ENCODE measurements at regions not wholly inside any gene's neighbourhood (a gene's known extent, or its start where the extent isn't known, plus 50 kb on each side); places are given as distances from the start of the nearest gene placed in this dataset.
"Not testable (repeated sequence)": the region's sequence is repeated elsewhere in the genome, so short reads cannot be mapped to it uniquely, and the experiment has no call there.

- DNase-seq = no peak
Measured at GRCh38 chr2:107730898-107731297, 95.8 kb upstream of the RGPD4 start.

GRCh38 chr2:107731435-107731834 lies 95.3 kb upstream of the RGPD4 start:
- no peak for DNase-seq

DNA sequence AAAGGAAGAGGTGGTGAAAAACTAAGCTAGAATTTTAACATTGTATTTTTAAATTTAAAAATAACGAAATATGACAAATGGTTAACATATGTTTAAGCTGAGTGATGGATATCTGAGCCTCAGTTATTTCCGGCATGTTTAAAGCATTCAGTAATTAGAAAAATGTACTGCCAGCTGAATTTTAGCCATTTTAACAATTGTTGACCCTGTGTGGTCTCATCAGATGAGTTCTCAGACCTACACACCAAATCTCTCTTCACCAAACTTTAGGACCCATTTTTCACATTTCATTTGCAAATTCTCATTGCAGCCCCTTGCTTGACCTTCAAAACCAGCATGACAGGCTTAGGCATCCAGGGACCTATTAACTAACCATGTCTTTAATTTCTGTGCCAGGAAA lies 91.5 kb upstream of the RGPD4 start:
- DNase-seq = no peak

DNA sequence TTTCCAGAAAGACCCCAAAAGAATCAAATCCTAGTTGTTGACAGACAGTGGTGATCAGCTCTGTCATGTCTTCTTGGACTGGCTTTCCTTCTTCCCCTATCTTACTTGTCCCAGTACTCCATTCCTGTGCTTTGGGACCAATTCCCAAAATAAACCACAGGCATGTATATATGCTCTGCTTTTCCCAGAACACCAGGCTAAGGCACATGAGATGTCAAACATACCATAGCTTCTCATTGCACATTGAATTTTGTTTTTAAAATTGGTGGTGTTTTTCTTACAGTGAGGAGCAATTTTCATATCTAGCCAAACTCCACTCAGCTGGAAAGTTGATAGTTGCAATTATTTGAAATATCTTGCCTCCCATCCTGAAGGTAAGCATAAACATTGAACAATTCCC lies 88.9 kb upstream of the RGPD4 start:
- DNase-seq = no peak

GRCh38 chr2:107738266-107738665 lies 88.4 kb upstream of the RGPD4 start:
- DNase-seq = no peak

- DNase-seq = no peak
Measured at GRCh38 chr2:107740300-107740699, 86.4 kb upstream of the RGPD4 start.

DNA sequence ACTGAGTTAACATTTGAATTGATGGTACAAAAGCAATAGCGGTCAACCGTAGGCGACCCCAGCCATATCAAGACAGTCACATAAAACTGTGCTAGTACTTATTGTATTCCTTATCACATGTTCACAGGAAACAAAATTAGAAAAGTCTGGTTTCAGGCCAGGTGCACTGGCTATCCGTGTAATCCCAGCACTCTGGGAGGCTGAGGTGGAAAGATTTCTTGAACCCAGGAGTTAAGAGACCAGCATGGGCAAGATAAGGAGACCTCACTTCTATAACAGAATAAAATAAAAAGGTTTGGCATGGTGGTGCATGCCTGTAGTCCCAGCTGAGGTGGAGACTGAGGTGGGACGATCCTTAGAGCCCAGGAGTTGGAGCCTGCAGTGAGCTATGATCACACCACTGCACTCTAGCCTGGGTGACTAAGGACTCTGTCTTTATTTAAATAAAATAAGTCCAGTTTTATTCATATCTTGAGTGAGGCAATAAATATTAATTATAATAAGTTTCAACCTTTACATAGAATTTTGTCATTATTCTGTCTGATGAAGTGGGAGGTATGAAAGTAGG lies 84.1 kb upstream of the RGPD4 start:
- DNase-seq = no peak

DNA sequence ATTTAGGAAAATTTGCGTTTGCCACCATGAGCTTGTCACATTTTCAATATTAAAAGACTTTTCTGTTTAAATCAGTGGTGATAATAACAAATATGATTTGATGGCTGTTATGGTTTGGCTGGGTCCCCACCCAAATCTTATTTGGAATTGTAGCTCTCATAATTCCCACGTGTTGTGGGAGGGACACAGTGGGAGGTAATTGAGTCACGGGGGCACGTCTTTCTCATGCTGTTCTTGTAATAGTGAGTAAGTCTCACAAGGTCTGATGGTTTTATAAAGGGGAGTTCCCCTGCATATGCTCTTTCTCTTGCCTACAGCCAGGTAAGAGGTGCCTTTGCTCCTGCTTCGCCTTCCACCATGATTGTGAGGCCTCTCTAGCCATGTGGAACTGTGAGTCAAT lies 83.4 kb upstream of the RGPD4 start:
- no peak for DNase-seq

- DNase-seq = no peak
Measured at GRCh38 chr2:107745100-107745499, 81.6 kb upstream of the RGPD4 start.

GRCh38 chr2:107746552-107747198 lies 80.0 kb upstream of the RGPD4 start:
- DNase-seq = not testable (repeated sequence)

- DNase-seq = not testable (repeated sequence)
Measured at GRCh38 chr2:107747199-107747963, 79.3 kb upstream of the RGPD4 start.

DNA sequence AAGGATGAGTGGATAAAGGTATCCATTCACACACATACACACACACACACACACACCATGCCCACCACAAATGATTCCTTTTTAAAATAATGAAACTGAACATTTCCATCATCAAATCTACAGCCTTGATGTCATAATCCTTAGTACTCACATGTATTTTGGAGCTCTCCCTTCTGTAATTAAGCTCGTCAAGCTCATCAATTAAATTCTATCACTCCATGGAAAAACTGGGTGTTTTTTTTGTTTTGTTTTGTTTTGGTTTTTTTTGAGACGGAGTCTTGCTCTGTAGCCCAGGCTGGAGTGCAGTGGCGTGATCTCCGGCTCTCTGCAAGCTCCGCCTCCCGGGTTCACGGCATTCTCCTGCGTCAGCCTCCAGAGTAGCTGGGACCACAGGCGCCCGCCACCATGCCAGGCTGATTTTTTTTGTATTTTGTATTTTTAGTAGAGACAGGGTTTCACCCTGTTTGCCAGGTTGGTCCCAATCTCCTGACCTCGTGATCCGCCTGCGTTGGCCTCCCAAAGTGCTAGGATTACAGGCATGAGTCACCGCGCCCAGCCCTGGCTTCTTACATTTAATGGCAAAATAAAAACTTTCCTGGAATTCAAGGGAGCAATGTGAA lies 78.6 kb upstream of the RGPD4 start:
- DNase-seq = no peak

GRCh38 chr2:107751936-107752335 lies 74.8 kb upstream of the RGPD4 start:
- DNase-seq = no peak

DNA sequence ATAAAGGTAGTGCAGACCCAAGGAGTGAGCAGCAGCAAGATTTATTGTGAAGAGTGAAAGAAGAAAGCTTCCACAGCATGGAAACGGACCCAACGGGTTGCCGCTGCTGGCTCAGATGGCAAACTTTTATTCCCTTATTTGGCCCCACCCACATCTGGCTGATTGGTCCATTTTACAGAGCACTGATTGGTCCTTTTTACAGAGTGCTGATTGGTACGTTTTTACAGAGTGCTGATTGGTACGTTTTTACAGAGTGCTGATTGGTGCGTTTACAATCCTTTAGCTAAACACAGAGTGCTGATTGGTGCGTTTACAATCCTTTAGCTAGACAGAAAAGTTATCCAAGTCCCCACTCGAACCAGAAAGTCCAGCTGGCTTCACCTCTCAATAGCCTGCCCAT lies 72.9 kb upstream of the RGPD4 start:
- not testable (repeated sequence) for DNase-seq

GRCh38 chr2:107757223-107757622 lies 69.5 kb upstream of the RGPD4 start:
- no peak for DNase-seq

GRCh38 chr2:107760620-107761364 lies 65.9 kb upstream of the RGPD4 start:
- no peak for DNase-seq

GRCh38 chr2:107772353-107772752 lies 54.3 kb upstream of the RGPD4 start:
- DNase-seq = no peak

- DNase-seq = no peak
Measured at GRCh38 chr2:107775211-107775610, 51.5 kb upstream of the RGPD4 start.

GRCh38 chr2:107775791-107776190 lies 50.9 kb upstream of the RGPD4 start:
- no peak for DNase-seq

- no peak for DNase-seq
Measured at GRCh38 chr2:107776362-107776761, 50.3 kb upstream of the RGPD4 start.
